HEK293 (cell line): ENCODE measurements at regions not wholly inside any gene's neighbourhood (a gene's known extent, or its start where the extent isn't known, plus 50 kb on each side); places are given as distances from the start of the nearest gene placed in this dataset.

Source experiments
- FEZF1 ChIP-seq: fragments of 450-650 bp; formaldehyde crosslinking; IDR thresholded peaks from 2 replicates; pipeline ENCODE4 v1.5.1; 2016; ENCODE audit warnings: missing biosample characterization, missing genetic modification characterization
- INSM2 ChIP-seq: fragments of 450-650 bp; formaldehyde crosslinking; IDR thresholded peaks from 2 replicates; pipeline ENCODE4 v1.5.1; 2016; ENCODE audit warnings: missing biosample characterization, missing genetic modification characterization
- KLF16 ChIP-seq: fragments of 450-650 bp; formaldehyde crosslinking; IDR thresholded peaks from 2 replicates; pipeline ENCODE4 v1.5.1; 2017; ENCODE audit warnings: missing biosample characterization, missing genetic modification characterization
- PATZ1 ChIP-seq: fragments of 450-650 bp; formaldehyde crosslinking; IDR thresholded peaks from 2 replicates; pipeline ENCODE4 v1.5.1; 2016; ENCODE audit warnings: missing biosample characterization, missing genetic modification characterization
- PBX3 ChIP-seq: sonication (generic); formaldehyde crosslinking; IDR thresholded peaks from 2 replicates; pipeline ENCODE4 v1.8.1; 2022; ENCODE audit warnings: mild to moderate bottlenecking, moderate library complexity, missing genetic modification reagents
- PRDM4 ChIP-seq: fragments of 450-650 bp; formaldehyde crosslinking; IDR thresholded peaks from 2 replicates; pipeline ENCODE4 v1.5.1; 2017; ENCODE audit warnings: missing biosample characterization, missing genetic modification characterization
- SETDB1 ChIP-seq: IDR thresholded peaks from one replicate; pipeline ENCODE4 v1.6.1; 2017; ENCODE audit warnings: mild to moderate bottlenecking, low read length, moderate library complexity, mixed read lengths; ENCODE audit not compliant: insufficient read length
- TSHZ1 ChIP-seq: fragments of 450-650 bp; formaldehyde crosslinking; IDR thresholded peaks from 2 replicates; pipeline ENCODE4 v1.5.1; 2016; ENCODE audit warnings: missing biosample characterization, missing genetic modification characterization, borderline replicate concordance
- ZBTB26 ChIP-seq: fragments of 450-650 bp; formaldehyde crosslinking; optimal IDR thresholded peaks from 2 replicates; pipeline ENCODE3; 2016; ENCODE audit warnings: missing biosample characterization, mild to moderate bottlenecking, missing genetic modification characterization
- ZNF148 ChIP-seq: fragments of 450-650 bp; formaldehyde crosslinking; IDR thresholded peaks from 2 replicates; pipeline ENCODE4 v1.5.0; 2017; ENCODE audit warnings: missing biosample characterization, missing genetic modification characterization, borderline replicate concordance
- ZNF174 ChIP-seq: fragments of 450-650 bp; formaldehyde crosslinking; IDR thresholded peaks from 2 replicates; pipeline ENCODE4 v1.5.0; 2017; ENCODE audit warnings: missing biosample characterization, mild to moderate bottlenecking, missing genetic modification characterization
- ZNF211 ChIP-seq: fragments of 450-650 bp; formaldehyde crosslinking; IDR thresholded peaks from 2 replicates; pipeline ENCODE4 v1.5.1; 2016; ENCODE audit warnings: low read depth, missing biosample characterization, missing genetic modification characterization
- ZNF354C ChIP-seq: fragments of 450-650 bp; formaldehyde crosslinking; IDR thresholded peaks from 2 replicates; pipeline ENCODE4 v1.5.1; 2016; ENCODE audit warnings: missing biosample characterization, missing genetic modification characterization, low read depth, borderline replicate concordance
- ZNF529 ChIP-seq: fragments of 450-650 bp; formaldehyde crosslinking; IDR thresholded peaks from 2 replicates; pipeline ENCODE4 v1.5.1; 2017; ENCODE audit warnings: missing genetic modification characterization, missing biosample characterization; ENCODE audit not compliant: insufficient replicate concordance
- ZNF544 ChIP-seq: fragments of 450-650 bp; formaldehyde crosslinking; IDR thresholded peaks from 2 replicates; pipeline ENCODE4 v1.5.0; 2017; ENCODE audit warnings: missing biosample characterization, missing genetic modification characterization
- ZNF548 ChIP-seq: fragments of 450-650 bp; formaldehyde crosslinking; IDR thresholded peaks from 2 replicates; pipeline ENCODE4 v1.5.1; 2016; ENCODE audit warnings: missing biosample characterization, missing genetic modification characterization
- ZNF561 ChIP-seq: fragments of 450-650 bp; IDR thresholded peaks from 2 replicates; pipeline ENCODE4 v1.5.1; 2018; ENCODE audit warnings: missing biosample characterization, missing genetic modification characterization, borderline replicate concordance
- ZNF600 ChIP-seq: fragments of 450-650 bp; formaldehyde crosslinking; IDR thresholded peaks from 2 replicates; pipeline ENCODE4 v1.5.1; 2016; ENCODE audit warnings: missing biosample characterization, missing genetic modification characterization
- ZNF664 ChIP-seq: fragments of 450-650 bp; formaldehyde crosslinking; IDR thresholded peaks from 2 replicates; pipeline ENCODE4 v1.5.1; 2016; ENCODE audit warnings: missing biosample characterization, missing genetic modification characterization
- ZNF785 ChIP-seq: fragments of 450-650 bp; formaldehyde crosslinking; IDR thresholded peaks from 2 replicates; pipeline ENCODE4 v1.5.1; 2016; ENCODE audit warnings: missing biosample characterization, missing genetic modification characterization
- ZSCAN30 ChIP-seq: fragments of 450-650 bp; IDR thresholded peaks from 2 replicates; pipeline ENCODE4 v1.5.1; 2018; ENCODE audit warnings: missing biosample characterization, mild to moderate bottlenecking, missing genetic modification characterization, moderate library complexity
- ZSCAN4 ChIP-seq: fragments of 450-650 bp; formaldehyde crosslinking; IDR thresholded peaks from 2 replicates; pipeline ENCODE4 v1.5.1; 2017; ENCODE audit warnings: missing biosample characterization, missing genetic modification characterization

- 0 out of 2 replicates have a peak, but pooled peaks have one; percentile 65 for TF ChIP-seq PATZ1
- no peak for TF ChIP-seq ZNF785 (tag by site-specific recombination)
- TF ChIP-seq KLF16 (tag by site-specific recombination) = no peak
- TF ChIP-seq PRDM4 (tag by site-specific recombination) = peak; percentile 98
- TF ChIP-seq ZNF148 (tag by site-specific recombination) = no peak
- TF ChIP-seq PBX3 (CRISPR knock-in tag) = no peak
- TF ChIP-seq ZNF544 (tag by site-specific recombination) = no peak
- peak; percentile 81 for TF ChIP-seq ZNF600 (tag by site-specific recombination)
- TF ChIP-seq ZBTB26 (tag by site-specific recombination) = peak; percentile 18
- TF ChIP-seq ZNF561 (tag by site-specific recombination) = 0 out of 2 replicates have a peak, but pooled peaks have one; percentile 46
- no peak for TF ChIP-seq ZSCAN4 (tag by site-specific recombination)
- TF ChIP-seq FEZF1 = peak; percentile 68
- no peak for TF ChIP-seq SETDB1
- no peak for TF ChIP-seq ZNF529 (tag by site-specific recombination)
- TF ChIP-seq TSHZ1 (tag by site-specific recombination) = peak; percentile 88
- TF ChIP-seq ZNF354C (tag by site-specific recombination) = no peak
- peak; percentile 85 for TF ChIP-seq INSM2
- TF ChIP-seq ZSCAN30 = 0 out of 2 replicates have a peak, but pooled peaks have one; percentile 51
- TF ChIP-seq ZNF664 (tag by site-specific recombination) = peak; percentile 72
- no peak for TF ChIP-seq ZNF174 (tag by site-specific recombination)
- no peak for TF ChIP-seq ZNF211 (tag by site-specific recombination)
- TF ChIP-seq ZNF548 (tag by site-specific recombination) = no peak
These were observed 149.9 kb downstream of the RPS12 start (continued) for GRCh38 chr6:132964101-132964867.
